NT2/D1 (cell line): ENCODE measurements at regions not wholly inside any gene's neighbourhood (a gene's known extent, or its start where the extent isn't known, plus 50 kb on each side); places are given as distances from the start of the nearest gene placed in this dataset.

Experiments
- YY1 ChIP-seq: IDR thresholded peaks from 2 replicates; pipeline ENCODE4 v1.6.1; 2011; ENCODE audit not compliant: insufficient read length, insufficient read depth
- ZNF274 ChIP-seq: IDR thresholded peaks from 2 replicates; pipeline ENCODE4 v1.6.1; 2011; ENCODE audit warnings: mild to moderate bottlenecking, low read depth, low read length

DNA sequence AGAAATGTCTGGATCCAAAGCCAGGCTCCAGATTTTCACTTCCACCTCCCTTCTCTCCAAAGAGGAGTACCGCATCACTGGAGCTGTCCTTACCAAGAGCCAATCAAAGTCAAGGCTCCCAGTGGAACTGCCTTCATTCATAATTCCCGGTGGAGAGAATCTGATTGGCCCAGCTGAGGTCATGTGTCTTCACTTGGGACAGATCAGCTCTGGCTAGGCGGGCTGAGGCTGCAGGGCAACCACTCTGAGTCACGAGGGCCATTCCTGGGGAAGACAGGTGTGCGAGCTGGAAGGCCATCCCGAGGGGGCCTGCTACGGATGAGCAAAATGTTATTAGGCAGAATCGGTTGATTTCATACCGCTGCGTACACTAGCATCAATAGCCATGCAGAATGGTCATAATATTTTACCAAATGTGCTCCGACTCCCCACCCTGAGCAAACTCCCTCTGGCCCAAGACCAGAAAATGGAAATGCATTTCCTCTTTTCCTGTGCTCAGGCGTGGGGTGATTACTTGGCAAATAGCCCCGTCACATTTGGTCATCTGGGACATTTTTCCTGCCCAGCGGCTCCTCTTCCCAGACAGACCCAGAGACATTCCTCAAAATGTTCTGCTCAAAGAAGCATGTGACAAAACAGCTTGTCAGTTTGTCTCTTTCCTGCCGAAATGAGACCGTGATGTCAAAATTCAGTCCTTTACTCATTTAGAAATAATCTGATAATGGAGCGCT, 111.1 kb downstream of the AIPL1 start:
- no peak for TF ChIP-seq YY1
- TF ChIP-seq ZNF274: no peak
